HCT116 (cell line): ENCODE measurements at regions not wholly inside any gene's neighbourhood (a gene's known extent, or its start where the extent isn't known, plus 50 kb on each side); places are given as distances from the start of the nearest gene placed in this dataset.

Experiments used
- ATAC-seq: fragments of 200-7000 bp; cut with Tn5 transposase; 2 replicates; pipeline ENCODE4 v1.9.1; 2020; ENCODE audit warnings: mild to moderate bottlenecking, moderate library complexity
- BruUV-seq: library from RNA; stranded (reverse); fragments of 400-500 nt; replicated peaks from 2 replicates; lab custom pipeline; 2021; lab: Mats Ljungman, UMichigan
- CTCF ChIA-PET: fragments of 300-600 bp; sonication (Branson Sonifier 250); formaldehyde crosslinking; loops from one replicate; lab custom pipeline; 2021; ENCODE audit warnings: antibody characterized with exemption; lab: Charles Lee
- POLR2A ChIA-PET: fragments of 300-600, 350-600 bp; sonication (Branson Sonifier 250); formaldehyde crosslinking; loops from one replicate; lab custom pipeline; 2021; ENCODE audit warnings: antibody characterized with exemption; lab: Charles Lee
- RAD21 ChIA-PET, 2 experiments: fragments of 300-600 bp; sonication (Branson Sonifier 250); formaldehyde crosslinking; loops; one replicate each; lab custom pipeline; 2023; ENCODE audit warnings: low total read pairs in 2 of 2; ENCODE audit not compliant: uncharacterized antibody in 2 of 2, unreplicated experiment in 2 of 2, low non-redundant PET in 1 of 2; lab: Charles Lee
- DNase-seq: peaks from one replicate; pipeline ENCODE4 v3.0.0-alpha.2; 2010; ENCODE audit warnings: low read depth, low spot score
- H2AFZ ChIP-seq: fragments of 200-600 bp; shearing (Covaris generic), sonication (generic); 2 replicates; pipeline ENCODE4 v1.6.1; 2017; ENCODE audit warnings: low read depth, mixed run types, mixed read lengths, antibody characterized with exemption, low read length; ENCODE audit not compliant: poor library complexity, severe bottlenecking
- H3K27ac ChIP-seq: 2 replicates; pipeline ENCODE4 v1.5.1; 2012; ENCODE audit warnings: low read depth, low read length
- H3K27me3 ChIP-seq: fragments of 200-600 bp; sonication (generic); 2 replicates; pipeline ENCODE4 v1.6.1; 2016; ENCODE audit warnings: mixed run types, low read length, mixed read lengths; ENCODE audit not compliant: insufficient read depth
- H3K36me3 ChIP-seq, 2 experiments: fragments of 200-500 bp in 1 of 2; fragments of 200-600 bp in 1 of 2; sonication (Bioruptor generic) in 1 of 2; sonication (generic) in 1 of 2; 2 replicates each; pipeline versions ENCODE4 v1.5.1 to v1.6.1; 2014 to 2016; ENCODE audit warnings: low read length in 2 of 2, inconsistent platforms in 1 of 2, mixed read lengths in 1 of 2, mixed run types in 1 of 2; ENCODE audit not compliant: insufficient read depth in 2 of 2, control insufficient read depth in 1 of 2
- H3K4me1 ChIP-seq, 2 experiments: fragments of 200-600 bp in 1 of 2; sonication (generic) in 1 of 2; 2 replicates each; pipeline versions ENCODE4 v1.5.1 to v1.6.1; 2012 to 2017; ENCODE audit warnings: low read length in 2 of 2, inconsistent platforms in 1 of 2, mild to moderate bottlenecking in 1 of 2, mixed read lengths in 1 of 2, mixed run types in 1 of 2, moderate library complexity in 1 of 2; ENCODE audit not compliant: insufficient read depth in 2 of 2, control insufficient read depth in 1 of 2
- H3K4me2 ChIP-seq: fragments of 200-600 bp; sonication (generic); 2 replicates; pipeline ENCODE4 v1.6.1; 2017; ENCODE audit warnings: mixed run types, low read length, mixed read lengths
- H3K4me3 ChIP-seq, 2 experiments: fragments of 200-600 bp in 1 of 2; sonication (generic) in 1 of 2; replicated peaks in 1 of 2; 2 replicates each; pipeline ENCODE4 v1.5.1; 2011 to 2016; ENCODE audit warnings: low read length in 2 of 2, control low read depth in 1 of 2, low read depth in 1 of 2, mild to moderate bottlenecking in 1 of 2, mixed read lengths in 1 of 2, mixed run types in 1 of 2
- H3K79me2 ChIP-seq: fragments of 200-600 bp; sonication (generic); 2 replicates; pipeline ENCODE4 v1.6.1; 2017; ENCODE audit warnings: mild to moderate bottlenecking, mixed run types, low read length, moderate library complexity, mixed read lengths; ENCODE audit not compliant: insufficient read depth
- H3K9ac ChIP-seq: fragments of 200-600 bp; sonication (generic); 2 replicates; pipeline ENCODE4 v1.6.1; 2016; ENCODE audit warnings: low read length, mixed read lengths
- H3K9me2 ChIP-seq: fragments of 200-600 bp; sonication (generic), shearing (Covaris generic); 2 replicates; pipeline ENCODE4 v1.6.1; 2017; ENCODE audit warnings: mixed run types, mild to moderate bottlenecking, moderate library complexity; ENCODE audit not compliant: insufficient read depth
- H3K9me3 ChIP-seq, 2 experiments: fragments of 200-500 bp in 1 of 2; fragments of 200-600 bp in 1 of 2; sonication (Bioruptor generic) in 1 of 2; sonication (generic) in 1 of 2; 2 replicates each; pipeline ENCODE4 v1.6.1; 2014 to 2017; ENCODE audit warnings: low read length in 2 of 2, mixed read lengths in 2 of 2, inconsistent platforms in 1 of 2, low read depth in 1 of 2, mild to moderate bottlenecking in 1 of 2, mixed run types in 1 of 2, moderate library complexity in 1 of 2; ENCODE audit not compliant: control insufficient read depth in 1 of 2, insufficient read depth in 1 of 2
- H4K20me1 ChIP-seq: fragments of 200-600 bp; sonication (generic), shearing (Covaris generic); 2 replicates; pipeline ENCODE4 v1.6.1; 2017; ENCODE audit warnings: mixed run types, mild to moderate bottlenecking, moderate library complexity; ENCODE audit not compliant: insufficient read depth
- EGR1 ChIP-seq: IDR thresholded peaks from 2 replicates; pipeline ENCODE4 v1.6.1; 2012; ENCODE audit warnings: low read depth
- ELF1 ChIP-seq: IDR thresholded peaks from 2 replicates; pipeline ENCODE4 v1.6.1; 2012; ENCODE audit warnings: low read depth, borderline replicate concordance
- EZH2 ChIP-seq: fragments of 200-600 bp; sonication (generic); IDR thresholded peaks from 2 replicates; pipeline ENCODE4 v1.6.1; 2017; ENCODE audit warnings: antibody characterized with exemption, mixed run types
- FOSL1 ChIP-seq: IDR thresholded peaks from 2 replicates; pipeline ENCODE4 v1.6.1; 2012; ENCODE audit warnings: low read depth
- JUND ChIP-seq: IDR thresholded peaks from 2 replicates; pipeline ENCODE4 v1.6.1; 2012
- MAX ChIP-seq: IDR thresholded peaks from 2 replicates; pipeline ENCODE4 v1.6.1; 2012
- POLR2A ChIP-seq: IDR thresholded peaks from 2 replicates; pipeline ENCODE4 v1.7.0; 2011; ENCODE audit warnings: borderline replicate concordance; ENCODE audit not compliant: insufficient read depth, insufficient read length; ENCODE audit errors: extremely low read depth
- POLR2AphosphoS5 ChIP-seq: IDR thresholded peaks from 2 replicates; pipeline ENCODE4 v1.6.1; 2011; ENCODE audit warnings: mild to moderate bottlenecking, low read depth, low read length, moderate library complexity
- RAD21 ChIP-seq: IDR thresholded peaks from 2 replicates; pipeline ENCODE4 v1.6.1; 2012; ENCODE audit warnings: low read depth, mild to moderate bottlenecking
- REST ChIP-seq: IDR thresholded peaks from 2 replicates; pipeline ENCODE4 v1.6.1; 2012; ENCODE audit warnings: low read depth
- SIN3A ChIP-seq: IDR thresholded peaks from 2 replicates; pipeline ENCODE4 v1.6.1; 2012; ENCODE audit warnings: low read depth
- SP1 ChIP-seq: IDR thresholded peaks from 2 replicates; pipeline ENCODE4 v1.6.1; 2012; ENCODE audit warnings: low read depth
- TCF7L2 ChIP-seq: IDR thresholded peaks from 2 replicates; pipeline ENCODE4 v1.7.0; 2011; ENCODE audit warnings: borderline replicate concordance, inconsistent platforms; ENCODE audit not compliant: insufficient read depth, insufficient read length; ENCODE audit errors: extremely low read depth
- YY1 ChIP-seq: IDR thresholded peaks from 2 replicates; pipeline ENCODE4 v1.6.1; 2011; ENCODE audit warnings: low read length, low read depth, moderate library complexity, mild to moderate bottlenecking; ENCODE audit not compliant: insufficient replicate concordance; ENCODE audit errors: extremely low read depth
- ZFX ChIP-seq: fragments of 450-650 bp; IDR thresholded peaks from 2 replicates; pipeline ENCODE4 v1.6.1; 2017
- ZNF274 ChIP-seq: fragments of 200-500 bp; sonication (Bioruptor generic); IDR thresholded peaks from 2 replicates; pipeline ENCODE4 v1.6.1; 2014; ENCODE audit warnings: mild to moderate bottlenecking, low read depth, low read length, inconsistent platforms
- intact Hi-C: fragments of 100-400 bp; cut with micrococcal nuclease; formaldehyde crosslinking; loops from 2 replicates; pipeline ENCODE4 v1.10.0; 2022
- TF ChIP-seq, protein P1 (sequence below), 3 experiments: fragments of 200-600 bp in 1 of 3; sonication (generic) in 1 of 3; IDR thresholded peaks in 2 of 3; conservative IDR thresholded peaks in 1 of 3; 2 replicates each; pipeline ENCODE4 v1.5.1; 2012 to 2017; ENCODE audit warnings: low read depth in 2 of 3, low read length in 2 of 3, antibody characterized with exemption in 1 of 3, borderline replicate concordance in 1 of 3, control low read depth in 1 of 3, mild to moderate bottlenecking in 1 of 3, mixed read lengths in 1 of 3, mixed run types in 1 of 3, moderate library complexity in 1 of 3; ENCODE audit not compliant: insufficient read depth in 1 of 3
- TF ChIP-seq, protein P2 (sequence below): IDR thresholded peaks from 2 replicates; pipeline ENCODE4 v1.6.1; 2012

GRCh38 chr12:45572114-45572513 is 157.4 kb upstream of the ARID2 start:
- BruUV-seq = no TSS peak

More at GRCh38 chr12:45572114-45572513, 157.4 kb upstream of the ARID2 start:
- Histone ChIP-seq H3K4me2 (no peak overlapping the region), H3K79me2 (no peaks in the 10 kb centered on the region), H3K36me3 (no peaks in the 10 kb centered on the region), H3K4me1 (no peaks in the 10 kb centered on the region), H3K9me2 (no peaks in the 10 kb centered on the region), H3K27ac (no peak overlapping the region), H3K9ac (no peak overlapping the region), H4K20me1 (no peaks in the 10 kb centered on the region), H3K9me3 (no peaks in the 10 kb centered on the region), H3K27me3 (no peaks in the 10 kb centered on the region), H3K4me3 (no peak overlapping the region), H2AFZ (no peak overlapping the region)
- ChIA-PET CTCF (interaction anchor here (0.8 kb wide), 1 partner anchor 28 kb away, joined by 3 read pairs; no protein-coding TSS in a partner anchor), POLR2A (no interaction called here), RAD21 (no interaction called here)
- ATAC-seq = no peak
- TF ChIP-seq RAD21 (no peak), SIN3A (no peak), FOSL1 (no peak), TCF7L2 (no peak), ZNF274 (no peak), JUND (no peak), EZH2 (no peak), POLR2AphosphoS5 (no peak), SP1 (no peak), ELF1 (no peak), EGR1 (no peak), REST (no peak), ZFX (no peak), YY1 (no peak), MAX (no peak), POLR2A (no peak)
- TF ChIP-seq, protein P1, sequence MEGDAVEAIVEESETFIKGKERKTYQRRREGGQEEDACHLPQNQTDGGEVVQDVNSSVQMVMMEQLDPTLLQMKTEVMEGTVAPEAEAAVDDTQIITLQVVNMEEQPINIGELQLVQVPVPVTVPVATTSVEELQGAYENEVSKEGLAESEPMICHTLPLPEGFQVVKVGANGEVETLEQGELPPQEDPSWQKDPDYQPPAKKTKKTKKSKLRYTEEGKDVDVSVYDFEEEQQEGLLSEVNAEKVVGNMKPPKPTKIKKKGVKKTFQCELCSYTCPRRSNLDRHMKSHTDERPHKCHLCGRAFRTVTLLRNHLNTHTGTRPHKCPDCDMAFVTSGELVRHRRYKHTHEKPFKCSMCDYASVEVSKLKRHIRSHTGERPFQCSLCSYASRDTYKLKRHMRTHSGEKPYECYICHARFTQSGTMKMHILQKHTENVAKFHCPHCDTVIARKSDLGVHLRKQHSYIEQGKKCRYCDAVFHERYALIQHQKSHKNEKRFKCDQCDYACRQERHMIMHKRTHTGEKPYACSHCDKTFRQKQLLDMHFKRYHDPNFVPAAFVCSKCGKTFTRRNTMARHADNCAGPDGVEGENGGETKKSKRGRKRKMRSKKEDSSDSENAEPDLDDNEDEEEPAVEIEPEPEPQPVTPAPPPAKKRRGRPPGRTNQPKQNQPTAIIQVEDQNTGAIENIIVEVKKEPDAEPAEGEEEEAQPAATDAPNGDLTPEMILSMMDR (IDR thresholded peaks at IDR 0.05 in 2 of 3, conservative IDR thresholded peaks at IDR 0.05 in 1 of 3; ENCODE audit: borderline replicate concordance in 1 of 3, insufficient read depth in 1 of 3, low read depth in 2 of 3, low read length in 2 of 3) = no peak
- TF ChIP-seq, protein P2, sequence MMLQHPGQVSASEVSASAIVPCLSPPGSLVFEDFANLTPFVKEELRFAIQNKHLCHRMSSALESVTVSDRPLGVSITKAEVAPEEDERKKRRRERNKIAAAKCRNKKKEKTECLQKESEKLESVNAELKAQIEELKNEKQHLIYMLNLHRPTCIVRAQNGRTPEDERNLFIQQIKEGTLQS = no peak
- DNase-seq = no peak
- intact Hi-C loops = no loop called here
